Lower leg skin (tissue), 4 donors: ENCODE measurements at regions not wholly inside any gene's neighbourhood (a gene's known extent, or its start where the extent isn't known, plus 50 kb on each side); places are given as distances from the start of the nearest gene placed in this dataset.

ENCODE experiments used
- DNase-seq, 2 donors: peaks; one replicate each; pipeline ENCODE4 v3.0.0-alpha.2; 2019; ENCODE audit warnings: low spot score in 2 of 2
- H3K4me3 ChIP-seq: fragments of 200-600 bp; sonication (generic); 2 replicates; pipeline ENCODE4 v1.5.1; 2017; ENCODE audit warnings: mild to moderate bottlenecking, low read depth; ENCODE audit not compliant: poor library complexity, severe bottlenecking
- POLR2A ChIP-seq, 2 donors: fragments of 450-650 bp; IDR thresholded peaks; one replicate each; pipeline ENCODE4 v1.6.1; 2016 to 2017; ENCODE audit warnings: antibody characterized with exemption in 2 of 2, mild to moderate bottlenecking in 1 of 2, moderate library complexity in 1 of 2
- WGBS, 2 donors: methylation state at CpG; one replicate each; pipeline ENCODE4 v1.1.5; 2018; 5-methylcytosine and 5-hydroxymethylcytosine counted together
- intact Hi-C: fragments of 100-400 bp; cut with DNase I; formaldehyde crosslinking; loops from one replicate; pipeline ENCODE4 v1.15.0; 2023; ENCODE audit warnings: low total_unique reads
- TF ChIP-seq, protein P1 (sequence below), 3 donors: fragments of 450-650 bp; IDR thresholded peaks; one replicate each; pipeline ENCODE4 v1.5.1; 2016; ENCODE audit warnings: antibody characterized with exemption in 3 of 3, mild to moderate bottlenecking in 3 of 3, moderate library complexity in 2 of 3

DNA sequence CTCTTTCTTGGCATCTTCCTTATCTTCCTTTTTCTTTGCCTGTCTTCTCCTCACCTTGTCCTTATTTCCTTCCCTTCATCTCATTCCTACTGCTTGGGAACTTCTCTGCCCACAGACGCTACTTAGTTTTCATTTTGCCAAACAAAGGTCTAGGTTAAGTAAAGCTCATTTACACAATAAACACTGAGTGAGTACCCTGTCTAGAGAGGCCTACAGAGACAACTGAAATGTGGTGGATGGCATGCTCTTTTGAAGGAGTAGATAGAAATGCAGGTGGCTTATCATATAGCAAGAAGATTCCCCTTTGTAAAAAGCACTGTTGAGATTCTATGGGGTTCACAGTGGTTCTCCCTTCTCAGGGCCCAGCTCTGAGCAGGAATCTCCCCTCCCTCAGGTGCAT, 319.0 kb downstream of the CNTN3 start:
- TF ChIP-seq POLR2A (IDR thresholded peaks at IDR 0.05), result no peak
- TF ChIP-seq, protein P1, sequence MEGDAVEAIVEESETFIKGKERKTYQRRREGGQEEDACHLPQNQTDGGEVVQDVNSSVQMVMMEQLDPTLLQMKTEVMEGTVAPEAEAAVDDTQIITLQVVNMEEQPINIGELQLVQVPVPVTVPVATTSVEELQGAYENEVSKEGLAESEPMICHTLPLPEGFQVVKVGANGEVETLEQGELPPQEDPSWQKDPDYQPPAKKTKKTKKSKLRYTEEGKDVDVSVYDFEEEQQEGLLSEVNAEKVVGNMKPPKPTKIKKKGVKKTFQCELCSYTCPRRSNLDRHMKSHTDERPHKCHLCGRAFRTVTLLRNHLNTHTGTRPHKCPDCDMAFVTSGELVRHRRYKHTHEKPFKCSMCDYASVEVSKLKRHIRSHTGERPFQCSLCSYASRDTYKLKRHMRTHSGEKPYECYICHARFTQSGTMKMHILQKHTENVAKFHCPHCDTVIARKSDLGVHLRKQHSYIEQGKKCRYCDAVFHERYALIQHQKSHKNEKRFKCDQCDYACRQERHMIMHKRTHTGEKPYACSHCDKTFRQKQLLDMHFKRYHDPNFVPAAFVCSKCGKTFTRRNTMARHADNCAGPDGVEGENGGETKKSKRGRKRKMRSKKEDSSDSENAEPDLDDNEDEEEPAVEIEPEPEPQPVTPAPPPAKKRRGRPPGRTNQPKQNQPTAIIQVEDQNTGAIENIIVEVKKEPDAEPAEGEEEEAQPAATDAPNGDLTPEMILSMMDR (IDR thresholded peaks at IDR 0.05), result no peak
- 93 to 94% methylated on average over 1 of the region's 1 CpG for WGBS, 2 donors
- no peak for DNase-seq
- H3K4me3 ChIP-seq, result no peak overlapping the region
- intact Hi-C loops, result no loop called here

DNA sequence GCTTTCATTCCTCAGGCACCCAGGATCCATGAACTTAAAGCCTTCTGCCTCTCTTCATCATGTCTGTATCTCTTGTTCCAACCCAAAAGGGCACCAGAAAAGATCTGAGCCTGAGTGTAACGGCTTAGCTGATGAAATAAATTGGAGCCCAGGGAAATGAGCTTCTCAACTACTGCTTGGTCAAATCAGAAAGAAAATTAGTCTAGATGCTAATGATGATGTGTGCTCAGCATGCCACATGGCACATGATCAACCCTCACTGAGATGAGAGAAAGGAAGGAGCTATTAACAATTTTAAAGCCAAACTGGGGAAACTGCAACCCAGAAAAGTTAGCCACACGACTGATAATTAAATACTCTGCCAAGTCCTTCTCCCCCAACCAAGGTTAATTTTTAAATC, 325.7 kb downstream of the CNTN3 start:
- intact Hi-C loops, result no loop called here
- TF ChIP-seq POLR2A (IDR thresholded peaks at IDR 0.05), result no peak
- TF ChIP-seq, protein P1 (IDR thresholded peaks at IDR 0.05), result no peak
- DNase-seq, result no peak
- no peak overlapping the region for H3K4me3 ChIP-seq
- WGBS, 2 donors, result 47 to 65% methylated on average over 2 of the region's 2 CpGs

DNA sequence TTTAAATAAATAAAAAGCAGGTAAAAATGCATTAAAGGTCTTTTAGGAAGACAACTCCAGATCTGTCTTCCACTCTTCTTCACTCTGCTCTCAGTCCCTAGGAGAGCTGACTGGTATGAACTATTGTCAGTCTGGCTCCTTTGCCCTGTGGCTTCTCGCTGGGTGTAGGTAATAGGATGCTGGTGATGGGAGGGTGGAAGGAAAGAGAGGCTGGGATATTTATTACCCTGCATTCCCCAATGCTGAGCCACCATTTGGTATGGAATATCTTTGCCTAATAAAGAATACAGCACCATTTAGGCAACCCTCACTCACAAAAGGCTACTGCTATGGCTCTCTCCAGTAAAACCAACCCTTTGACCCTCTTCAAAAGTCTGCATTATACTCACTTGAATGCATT, 326.9 kb downstream of the CNTN3 start:
- WGBS, 2 donors, result 60 to 64% methylated on average over 1 of the region's 1 CpG
- TF ChIP-seq, protein P1 (IDR thresholded peaks at IDR 0.05), result no peak
- TF ChIP-seq POLR2A (IDR thresholded peaks at IDR 0.05), result no peak
- no peak for DNase-seq
- intact Hi-C loops, result no loop called here
- H3K4me3 ChIP-seq, result no peak overlapping the region

DNA sequence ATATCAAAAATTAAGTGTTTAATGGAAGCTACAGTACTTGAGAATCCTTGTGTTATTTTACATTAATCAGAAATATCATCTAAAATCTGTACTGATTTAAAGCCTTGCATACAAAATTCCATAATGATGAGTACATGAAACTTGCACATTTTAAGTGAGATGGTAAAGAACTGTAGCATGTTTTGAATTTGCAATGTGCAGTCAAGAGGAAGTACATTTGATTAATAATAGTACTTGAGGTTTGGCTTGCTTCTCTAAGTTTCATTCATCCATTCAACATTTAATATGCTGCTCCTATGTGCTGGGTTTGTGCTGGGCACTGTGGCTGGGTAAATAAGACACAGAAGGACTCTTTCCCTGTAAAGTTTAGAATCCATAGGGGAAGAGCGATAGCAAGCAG, 332.3 kb downstream of the CNTN3 start:
- 90 to 93% methylated on average over 1 of the region's 1 CpG for WGBS, 2 donors
- DNase-seq, result no peak
- no peak overlapping the region for H3K4me3 ChIP-seq
- no peak for TF ChIP-seq POLR2A (IDR thresholded peaks at IDR 0.05)
- TF ChIP-seq, protein P1 (IDR thresholded peaks at IDR 0.05), result no peak
- intact Hi-C loops, result no loop called here

DNA sequence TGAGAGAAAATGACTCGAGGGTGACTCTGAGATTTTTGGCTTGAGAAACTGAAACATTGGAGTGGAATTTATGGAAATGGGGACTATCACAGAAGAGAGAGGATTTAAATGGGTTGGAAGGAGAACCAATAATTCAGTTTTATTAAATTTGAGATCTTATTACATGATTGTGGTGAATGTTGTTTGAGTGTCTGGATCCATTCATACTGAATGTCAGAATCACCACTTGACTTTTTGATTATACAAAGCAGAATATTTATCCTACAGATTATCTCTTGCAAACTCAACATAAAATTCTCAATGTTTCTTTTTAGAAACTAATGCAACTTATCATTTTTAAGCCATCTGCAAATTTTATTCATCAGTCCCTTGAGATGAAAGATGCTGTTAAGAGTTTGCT, 332.8 kb downstream of the CNTN3 start:
- TF ChIP-seq POLR2A (IDR thresholded peaks at IDR 0.05), result no peak
- TF ChIP-seq, protein P1 (IDR thresholded peaks at IDR 0.05), result no peak
- no peak overlapping the region for H3K4me3 ChIP-seq
- intact Hi-C loops, result no loop called here
- DNase-seq, result no peak
- WGBS, 2 donors, result 52 to 64% methylated on average over 1 of the region's 1 CpG

DNA sequence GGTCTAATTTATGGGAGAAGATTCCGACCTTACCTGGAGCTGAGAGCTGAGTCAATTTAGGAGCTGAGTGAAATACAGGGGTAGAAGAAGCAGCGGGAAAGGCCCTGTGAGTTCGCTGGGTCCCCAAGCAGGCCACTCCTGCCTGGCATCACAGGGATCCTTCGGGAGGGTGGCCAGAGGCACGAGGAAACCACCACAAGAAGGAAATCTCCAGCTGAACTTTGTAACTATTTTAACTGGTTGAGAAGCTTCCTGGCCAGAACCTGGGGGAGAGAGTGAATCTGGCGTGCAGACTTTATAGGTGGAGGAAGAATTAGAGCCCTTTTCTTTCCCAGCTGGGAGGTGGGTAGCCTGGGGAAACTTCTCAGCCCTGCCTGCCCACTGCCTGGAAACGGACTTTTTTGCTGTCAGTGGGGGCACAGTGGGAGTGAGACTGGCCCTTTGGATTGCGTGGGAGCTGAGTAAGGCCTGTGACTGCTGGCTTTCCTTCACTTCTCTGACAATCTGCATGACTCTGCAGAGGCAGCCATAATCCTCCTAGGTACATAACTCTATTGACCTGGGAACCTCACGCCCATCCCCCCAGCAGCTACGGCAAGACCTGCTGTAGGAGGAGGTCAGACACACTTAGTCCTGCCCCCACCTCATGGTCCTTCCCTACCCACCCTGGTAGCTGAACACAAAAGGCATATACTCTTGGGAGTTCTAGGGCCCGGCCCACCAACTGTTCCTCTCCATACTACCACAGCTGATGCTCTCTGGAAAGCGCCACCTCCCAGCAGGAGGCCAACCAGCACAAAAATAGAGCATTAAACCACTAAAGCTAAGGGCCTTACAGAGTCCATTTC, 340.7 kb downstream of the CNTN3 start:
- no peak overlapping the region for H3K4me3 ChIP-seq
- 76 to 79% methylated on average over 12 of the region's 12 CpGs for WGBS, 2 donors
- intact Hi-C loops, result no loop called here
- TF ChIP-seq, protein P1 (IDR thresholded peaks at IDR 0.05), result no peak
- no peak for DNase-seq
